ENCODE measurements at regions not wholly inside any gene's neighbourhood (a gene's known extent, or its start where the extent isn't known, plus 50 kb on each side); places are given as distances from the start of the nearest gene placed in this dataset.

DNA sequence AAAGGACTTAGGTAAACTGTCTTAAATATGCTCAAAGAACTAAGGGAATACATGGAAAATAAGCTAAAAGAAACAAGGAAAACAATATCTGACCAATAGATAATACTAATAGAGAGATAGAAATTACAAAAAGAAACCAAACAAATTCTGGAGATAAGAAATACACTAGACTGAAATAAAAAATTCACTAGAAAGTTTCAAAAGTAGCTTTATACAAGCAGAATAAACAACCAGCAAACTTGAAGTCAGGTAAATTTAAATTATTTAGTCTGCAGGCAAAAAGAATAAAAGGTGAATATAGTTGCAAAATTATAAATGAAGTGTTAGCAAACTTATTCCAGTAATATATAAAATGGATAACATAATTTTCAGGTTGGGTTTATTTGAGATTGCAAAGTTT, 760.9 kb upstream of the INTU start:
- Histone ChIP-seq H3K36me3 (ENCODE audit: insufficient read depth, low read length) (no peaks in the 10 kb centered on the region), H3K9me3 (ENCODE audit: low read length) (peaks cover 5% of the 10 kb centered on the region), H3K27me3 (ENCODE audit: insufficient read depth, low read length) (no peaks in the 10 kb centered on the region), H2AFZ (ENCODE audit: low read depth, low read length) (no peak overlapping the region), H3K4me3 (ENCODE audit: low read length) (no peak overlapping the region), H3K4me1 (ENCODE audit: insufficient read depth, low read length) (no peaks in the 10 kb centered on the region)

DNA sequence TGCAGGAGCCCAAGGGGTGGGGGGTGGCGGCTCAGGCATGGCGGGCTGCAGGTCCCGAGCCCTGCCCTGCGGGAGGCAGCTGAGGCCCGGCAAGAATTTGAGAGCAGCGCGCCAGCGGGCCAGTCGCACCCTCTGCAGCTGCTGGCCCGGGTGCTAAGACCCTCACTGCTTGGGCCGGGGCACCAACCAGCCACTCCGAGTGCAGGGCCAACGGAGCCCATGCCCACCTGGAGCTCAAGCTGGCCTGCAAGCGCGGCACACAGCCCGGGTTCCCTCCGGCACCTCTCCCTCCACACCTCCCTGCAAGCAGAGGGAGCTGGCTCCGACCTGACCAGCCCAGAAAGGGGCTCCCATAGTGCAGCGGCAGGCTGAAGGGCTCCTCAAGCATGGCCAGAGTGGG, 758.2 kb upstream of the INTU start:
- peaks cover 5% of the 10 kb centered on the region for H3K9me3 ChIP-seq (ENCODE audit: low read length)

GRCh38 chr4:126888968-126889367, 743.8 kb upstream of the INTU start:
- H3K36me3 ChIP-seq (ENCODE audit: insufficient read depth, low read length): no peaks in the 10 kb centered on the region
- no peak overlapping the region for H2AFZ ChIP-seq (ENCODE audit: low read depth, low read length)
- no peaks in the 10 kb centered on the region for H3K27me3 ChIP-seq (ENCODE audit: insufficient read depth, low read length)
- no peaks in the 10 kb centered on the region for H3K9me3 ChIP-seq (ENCODE audit: low read length)
- no peaks in the 10 kb centered on the region for H3K4me1 ChIP-seq (ENCODE audit: insufficient read depth, low read length)
- H3K4me3 ChIP-seq (ENCODE audit: low read length): no peak overlapping the region

More for the DNA sequence above, 758.2 kb upstream of the INTU start:
- no peaks in the 10 kb centered on the region for H3K27me3 ChIP-seq (ENCODE audit: insufficient read depth, low read length)
- no peak overlapping the region for H2AFZ ChIP-seq (ENCODE audit: low read depth, low read length)
- no peaks in the 10 kb centered on the region for H3K4me1 ChIP-seq (ENCODE audit: insufficient read depth, low read length)
- H3K36me3 ChIP-seq (ENCODE audit: insufficient read depth, low read length): no peaks in the 10 kb centered on the region
- no peak overlapping the region for H3K4me3 ChIP-seq (ENCODE audit: low read length)

DNA sequence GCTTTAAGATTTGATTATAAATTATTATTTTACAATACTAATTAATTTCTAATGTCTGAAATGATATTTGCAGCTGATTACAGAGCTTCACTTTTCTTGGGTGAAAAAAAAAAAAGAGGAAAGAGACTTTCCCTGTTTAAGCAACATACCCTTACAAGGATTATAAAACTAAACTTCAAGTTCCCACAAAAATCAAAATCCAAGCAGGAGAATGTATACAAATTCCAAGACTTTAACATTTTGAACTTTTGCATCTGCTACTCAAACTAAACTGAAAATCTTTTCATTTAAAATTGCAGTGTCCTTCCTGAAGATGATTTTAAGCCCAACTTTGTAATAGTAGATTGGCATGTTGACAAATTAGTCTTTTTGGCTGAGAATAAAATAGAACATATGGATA, 742.4 kb upstream of the INTU start:
- no peaks in the 10 kb centered on the region for H3K4me1 ChIP-seq (ENCODE audit: insufficient read depth, low read length)
- no peaks in the 10 kb centered on the region for H3K9me3 ChIP-seq (ENCODE audit: low read length)
- no peaks in the 10 kb centered on the region for H3K36me3 ChIP-seq (ENCODE audit: insufficient read depth, low read length)
- H2AFZ ChIP-seq (ENCODE audit: low read depth, low read length): no peak overlapping the region
- no peak overlapping the region for H3K4me3 ChIP-seq (ENCODE audit: low read length)
- H3K27me3 ChIP-seq (ENCODE audit: insufficient read depth, low read length): no peaks in the 10 kb centered on the region

DNA sequence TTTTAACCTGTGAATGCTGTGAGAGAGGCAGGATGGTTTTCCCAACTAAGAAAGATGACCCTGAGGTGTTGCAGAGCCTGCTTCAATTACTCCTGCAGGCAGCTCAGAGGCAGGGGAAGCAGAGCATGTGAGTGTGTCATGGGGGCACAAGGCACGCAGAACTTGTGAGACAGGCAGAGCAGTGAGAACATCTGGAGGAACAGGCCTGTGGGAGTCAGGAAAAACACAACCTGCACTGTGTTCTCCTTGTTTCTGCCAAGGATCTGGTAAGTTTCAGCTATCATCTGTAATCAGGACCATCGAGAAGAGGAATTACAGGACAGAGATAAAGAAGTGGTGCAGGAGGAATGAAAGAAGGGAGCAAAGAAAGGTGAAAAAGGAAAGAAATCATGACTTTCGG, 741.8 kb upstream of the INTU start:
- Histone ChIP-seq H3K4me3 (ENCODE audit: low read length) (no peak overlapping the region), H3K4me1 (ENCODE audit: insufficient read depth, low read length) (no peaks in the 10 kb centered on the region), H3K36me3 (ENCODE audit: insufficient read depth, low read length) (no peaks in the 10 kb centered on the region), H3K27me3 (ENCODE audit: insufficient read depth, low read length) (no peaks in the 10 kb centered on the region), H2AFZ (ENCODE audit: low read depth, low read length) (no peak overlapping the region), H3K9me3 (ENCODE audit: low read length) (peaks cover 2% of the 10 kb centered on the region)

DNA sequence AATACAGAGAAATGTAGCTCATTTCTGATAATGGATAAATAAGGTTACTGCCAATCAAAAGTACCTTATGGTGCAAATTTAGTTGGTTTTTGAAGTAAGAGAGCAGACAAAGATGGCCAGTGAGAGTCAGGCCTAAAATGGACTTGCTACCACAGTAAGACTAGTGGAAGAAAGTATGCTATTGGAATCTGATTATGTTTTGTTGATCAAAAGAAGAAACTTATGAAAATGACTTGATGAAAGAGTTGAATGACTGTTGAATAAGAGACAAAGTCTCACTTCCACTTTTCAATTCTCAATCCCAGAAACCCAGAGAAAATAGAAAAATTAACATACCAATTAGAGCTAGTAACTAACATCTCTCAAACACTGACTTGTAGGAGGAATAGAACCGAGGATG, 737.8 kb upstream of the INTU start:
- no peaks in the 10 kb centered on the region for H3K4me1 ChIP-seq (ENCODE audit: insufficient read depth, low read length)
- H3K9me3 ChIP-seq (ENCODE audit: low read length): peaks cover 13% of the 10 kb centered on the region
- no peaks in the 10 kb centered on the region for H3K27me3 ChIP-seq (ENCODE audit: insufficient read depth, low read length)
- no peak overlapping the region for H2AFZ ChIP-seq (ENCODE audit: low read depth, low read length)
- no peak overlapping the region for H3K4me3 ChIP-seq (ENCODE audit: low read length)
- no peaks in the 10 kb centered on the region for H3K36me3 ChIP-seq (ENCODE audit: insufficient read depth, low read length)

DNA sequence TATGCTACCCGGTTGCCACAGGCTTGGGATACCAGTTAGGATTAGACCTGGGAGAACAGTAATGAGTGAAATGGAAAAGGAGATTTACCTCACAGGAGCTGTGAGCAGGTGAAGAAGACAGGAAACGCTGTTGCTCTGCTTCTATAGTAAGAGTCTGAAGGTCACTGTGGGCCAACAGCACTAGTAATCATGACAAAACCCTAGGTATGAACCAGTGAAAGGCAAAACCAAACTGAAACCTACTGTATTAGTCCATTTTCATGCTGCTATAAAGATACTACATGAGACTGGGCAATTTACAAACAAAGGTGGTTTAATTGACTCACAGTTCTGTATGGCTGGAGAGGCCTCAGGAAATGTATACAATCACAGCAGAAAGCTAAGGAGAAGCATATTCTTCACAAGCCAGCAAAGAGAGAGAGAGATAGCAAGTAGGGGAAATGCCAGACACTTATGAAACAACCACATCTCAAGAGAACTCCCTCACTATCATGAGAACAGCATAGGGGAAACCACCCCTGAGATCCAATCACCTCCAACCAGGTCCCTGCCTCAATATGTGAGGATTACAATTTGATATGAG, 736.7 kb upstream of the INTU start:
- Histone ChIP-seq H3K9me3 (ENCODE audit: low read length) (peaks cover 13% of the 10 kb centered on the region), H3K4me1 (ENCODE audit: insufficient read depth, low read length) (no peaks in the 10 kb centered on the region), H3K27me3 (ENCODE audit: insufficient read depth, low read length) (no peaks in the 10 kb centered on the region), H3K36me3 (ENCODE audit: insufficient read depth, low read length) (no peaks in the 10 kb centered on the region), H3K4me3 (ENCODE audit: low read length) (no peak overlapping the region), H2AFZ (ENCODE audit: low read depth, low read length) (no peak overlapping the region)

- Histone ChIP-seq H3K9me3 (ENCODE audit: low read length) (peaks cover 13% of the 10 kb centered on the region), H2AFZ (ENCODE audit: low read depth, low read length) (no peak overlapping the region), H3K36me3 (ENCODE audit: insufficient read depth, low read length) (no peaks in the 10 kb centered on the region), H3K4me1 (ENCODE audit: insufficient read depth, low read length) (no peaks in the 10 kb centered on the region), H3K4me3 (ENCODE audit: low read length) (no peak overlapping the region), H3K27me3 (ENCODE audit: insufficient read depth, low read length) (no peaks in the 10 kb centered on the region)
Measured at GRCh38 chr4:126897038-126897437, 735.7 kb upstream of the INTU start.

DNA sequence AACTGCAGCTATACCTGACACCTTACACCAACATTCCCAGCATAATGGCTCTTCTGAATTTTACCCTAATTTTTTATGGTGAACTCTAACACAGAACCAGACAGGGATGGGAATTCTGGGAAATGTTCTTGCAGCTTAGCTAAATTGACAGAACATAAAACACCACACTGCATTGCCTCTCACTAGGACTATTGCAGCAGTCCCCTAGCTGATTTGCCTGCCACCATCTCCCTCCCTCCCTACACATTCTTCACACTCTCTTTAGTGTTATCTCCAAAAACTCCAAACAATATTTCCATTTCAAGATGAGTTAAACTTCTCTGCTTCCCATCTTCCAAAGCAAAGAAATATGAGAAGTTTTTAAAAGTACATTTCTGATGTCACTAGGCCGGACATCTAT, 733.9 kb upstream of the INTU start:
- peaks cover 13% of the 10 kb centered on the region for H3K9me3 ChIP-seq (ENCODE audit: low read length)
- no peaks in the 10 kb centered on the region for H3K4me1 ChIP-seq (ENCODE audit: insufficient read depth, low read length)
- H3K27me3 ChIP-seq (ENCODE audit: insufficient read depth, low read length): no peaks in the 10 kb centered on the region
- H2AFZ ChIP-seq (ENCODE audit: low read depth, low read length): no peak overlapping the region
- no peak overlapping the region for H3K4me3 ChIP-seq (ENCODE audit: low read length)
- H3K36me3 ChIP-seq (ENCODE audit: insufficient read depth, low read length): no peaks in the 10 kb centered on the region

DNA sequence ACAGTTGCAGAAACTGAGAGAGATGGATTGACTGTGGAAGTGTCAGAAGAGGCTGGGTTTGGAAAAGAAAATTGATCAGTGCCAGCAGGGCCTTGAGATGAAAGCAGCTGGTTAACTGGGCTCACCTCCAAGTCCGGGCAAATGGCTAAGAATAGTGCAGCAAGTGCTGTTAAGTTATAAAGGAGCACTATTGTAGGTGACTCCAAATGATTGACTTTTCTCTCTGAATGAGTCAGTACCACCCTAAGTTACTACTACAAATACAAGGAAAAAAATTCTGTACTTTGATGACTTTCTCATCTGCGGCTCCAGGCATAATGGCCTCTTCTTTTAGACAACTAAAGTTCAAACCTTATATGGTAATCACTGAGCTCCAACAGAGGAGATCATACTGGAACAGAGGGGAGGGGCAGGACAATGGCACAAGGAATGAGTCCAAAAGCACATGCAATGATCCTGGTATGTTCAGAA, 733.4 kb upstream of the INTU start:
- H3K27me3 ChIP-seq (ENCODE audit: insufficient read depth, low read length): no peaks in the 10 kb centered on the region
- H2AFZ ChIP-seq (ENCODE audit: low read depth, low read length): no peak overlapping the region
- H3K9me3 ChIP-seq (ENCODE audit: low read length): peaks cover 13% of the 10 kb centered on the region
- no peaks in the 10 kb centered on the region for H3K36me3 ChIP-seq (ENCODE audit: insufficient read depth, low read length)
- H3K4me3 ChIP-seq (ENCODE audit: low read length): no peak overlapping the region
- no peaks in the 10 kb centered on the region for H3K4me1 ChIP-seq (ENCODE audit: insufficient read depth, low read length)

DNA sequence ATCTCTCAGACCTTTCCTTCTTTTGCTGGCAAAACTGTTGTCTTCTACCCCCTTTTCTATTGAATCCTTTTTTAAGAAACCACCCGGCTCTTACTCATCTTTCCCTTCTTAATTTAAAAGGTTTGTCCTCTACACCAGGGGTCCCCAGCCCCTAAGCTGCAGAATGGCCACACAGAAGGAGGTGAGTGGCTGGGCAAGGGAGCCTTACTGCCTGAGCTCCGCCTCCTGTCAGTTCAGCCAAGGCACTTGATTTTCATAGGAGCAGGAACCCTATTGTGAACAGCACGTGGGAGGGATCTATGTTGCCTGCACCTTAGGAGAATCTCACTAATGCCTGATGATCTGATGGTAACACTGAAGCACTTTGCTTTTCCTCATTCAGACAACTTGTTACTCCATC, 726.3 kb upstream of the INTU start:
- Histone ChIP-seq H3K36me3 (ENCODE audit: insufficient read depth, low read length) (no peaks in the 10 kb centered on the region), H3K27me3 (ENCODE audit: insufficient read depth, low read length) (no peaks in the 10 kb centered on the region), H3K4me3 (ENCODE audit: low read length) (no peak overlapping the region), H2AFZ (ENCODE audit: low read depth, low read length) (no peak overlapping the region), H3K4me1 (ENCODE audit: insufficient read depth, low read length) (no peaks in the 10 kb centered on the region), H3K9me3 (ENCODE audit: low read length) (no peaks in the 10 kb centered on the region)

DNA sequence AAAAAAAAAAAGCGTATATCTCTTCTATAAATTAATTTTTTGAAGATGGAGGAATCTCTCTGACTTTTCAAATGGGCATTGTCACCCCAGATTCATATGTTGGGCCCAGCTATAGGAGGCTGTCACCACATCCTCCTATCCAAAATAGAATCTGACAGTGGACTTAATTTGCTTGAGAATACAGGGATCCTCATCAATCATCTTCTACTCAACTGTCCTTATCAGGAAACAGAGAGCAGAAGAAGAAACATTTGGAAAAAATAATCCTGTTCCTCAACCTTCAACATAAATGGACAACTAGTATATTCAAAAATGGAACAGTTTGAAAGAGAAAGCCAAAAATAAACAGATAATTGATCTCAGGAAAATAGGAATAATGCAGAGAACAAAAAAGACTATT, 725.4 kb upstream of the INTU start:
- H3K9me3 ChIP-seq (ENCODE audit: low read length): no peaks in the 10 kb centered on the region
- no peaks in the 10 kb centered on the region for H3K27me3 ChIP-seq (ENCODE audit: insufficient read depth, low read length)
- no peak overlapping the region for H2AFZ ChIP-seq (ENCODE audit: low read depth, low read length)

GRCh38 chr4:126916049-126916625, 716.6 kb upstream of the INTU start:
- Histone ChIP-seq H3K27me3 (ENCODE audit: insufficient read depth, low read length) (no peaks in the 10 kb centered on the region), H3K36me3 (ENCODE audit: insufficient read depth, low read length) (no peaks in the 10 kb centered on the region), H3K9me3 (ENCODE audit: low read length) (no peaks in the 10 kb centered on the region), H3K4me3 (ENCODE audit: low read length) (no peak overlapping the region), H2AFZ (ENCODE audit: low read depth, low read length) (no peak overlapping the region), H3K4me1 (ENCODE audit: insufficient read depth, low read length) (no peaks in the 10 kb centered on the region)

More for the DNA sequence above, 725.4 kb upstream of the INTU start:
- no peaks in the 10 kb centered on the region for H3K4me1 ChIP-seq (ENCODE audit: insufficient read depth, low read length)
- H3K36me3 ChIP-seq (ENCODE audit: insufficient read depth, low read length): no peaks in the 10 kb centered on the region
- no peak overlapping the region for H3K4me3 ChIP-seq (ENCODE audit: low read length)

DNA sequence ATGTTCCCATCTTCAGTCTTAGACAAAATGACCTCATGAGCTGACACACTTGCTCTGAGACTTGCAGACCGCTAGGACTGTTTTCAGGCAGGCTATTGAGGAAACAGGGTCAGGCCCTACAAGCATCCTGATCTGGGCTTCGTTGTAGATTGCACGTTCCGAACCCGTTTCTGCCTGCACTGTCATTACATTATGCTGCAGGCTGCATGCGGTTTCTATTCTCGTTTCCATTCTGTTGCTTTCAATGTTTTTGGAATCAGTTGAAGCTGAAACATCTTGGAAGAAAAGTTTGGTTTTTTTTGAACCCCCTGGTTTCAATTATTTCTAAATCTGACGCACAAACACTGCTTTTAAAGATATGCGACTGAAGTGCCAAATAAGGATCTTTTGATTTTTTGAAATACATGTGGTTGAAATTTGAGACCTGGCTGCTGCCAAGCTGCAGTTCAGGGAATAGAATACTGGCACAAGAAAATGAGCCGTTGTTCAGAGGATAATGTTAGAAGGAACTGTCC, 716.1 kb upstream of the INTU start:
- Histone ChIP-seq H3K9me3 (ENCODE audit: low read length) (no peaks in the 10 kb centered on the region), H3K36me3 (ENCODE audit: insufficient read depth, low read length) (no peaks in the 10 kb centered on the region), H3K4me3 (ENCODE audit: low read length) (no peak overlapping the region), H3K27me3 (ENCODE audit: insufficient read depth, low read length) (no peaks in the 10 kb centered on the region), H2AFZ (ENCODE audit: low read depth, low read length) (no peak overlapping the region), H3K4me1 (ENCODE audit: insufficient read depth, low read length) (no peaks in the 10 kb centered on the region)

Data from neuron (in vitro differentiated cells).